Body of pancreas (tissue), 4 donors: ENCODE measurements at regions not wholly inside any gene's neighbourhood (a gene's known extent, or its start where the extent isn't known, plus 50 kb on each side); places are given as distances from the start of the nearest gene placed in this dataset.

Experiments used
- ATAC-seq: fragments of 150-250 bp; one replicate; pipeline ENCODE4 v1.9.1; 2016
- DNase-seq, 4 donors: peaks; one replicate each; pipeline ENCODE4 v3.0.0-alpha.2; 2019
- H3K27ac ChIP-seq, 4 donors: fragments of 200-600 bp; sonication (generic); 1 replicate in 3 of 4; 2 replicates in 1 of 4; pipeline versions ENCODE4 v1.5.1 to v1.6.1; 2016 to 2019; ENCODE audit warnings: mild to moderate bottlenecking in 1 of 4, mixed read lengths in 1 of 4, moderate library complexity in 1 of 4
- H3K27me3 ChIP-seq, 2 donors: fragments of 200-600 bp; sonication (generic); one replicate each; pipeline ENCODE4 v1.6.0; 2016; ENCODE audit warnings: mild to moderate bottlenecking in 1 of 2
- H3K36me3 ChIP-seq, 2 donors: fragments of 200-600 bp; sonication (generic); replicated peaks in 1 of 2; 2 replicates each; pipeline ENCODE4 v1.5.1; 2016; ENCODE audit warnings: low read depth in 2 of 2; ENCODE audit not compliant: insufficient read depth in 1 of 2
- H3K4me1 ChIP-seq: fragments of 200-600 bp; sonication (generic); one replicate; pipeline ENCODE4 v1.6.0; 2016
- H3K4me3 ChIP-seq, 2 donors: fragments of 200-600 bp; sonication (generic); 1 replicate in 1 of 2; 2 replicates in 1 of 2; pipeline ENCODE4 v1.5.1; 2016 to 2019
- H3K9me3 ChIP-seq, 3 donors: fragments of 200-600 bp; sonication (generic); 1 replicate in 2 of 3; 2 replicates in 1 of 3; pipeline ENCODE4 v1.5.1; 2016
- POLR2A ChIP-seq, 3 donors: fragments of 450-650 bp; IDR thresholded peaks; one replicate each; pipeline ENCODE4 v1.6.1; 2016; ENCODE audit warnings: antibody characterized with exemption in 3 of 3, mild to moderate bottlenecking in 2 of 3
- WGBS, 2 donors: methylation state at CpG; one replicate each; pipeline ENCODE4 v1.1.5; 2017; 5-methylcytosine and 5-hydroxymethylcytosine counted together
- intact Hi-C: fragments of 100-400 bp; cut with DNase I; formaldehyde crosslinking; loops from one replicate; pipeline ENCODE4 v1.15.1; 2023
- TF ChIP-seq, protein P1 (sequence below), 7 experiments: fragments of 450-650 bp in 4 of 7; fragments of 200-600 bp in 3 of 7; sonication (generic) in 3 of 7; IDR thresholded peaks; one replicate each; pipeline ENCODE4 v1.5.1; 2016 to 2019; ENCODE audit warnings: antibody characterized with exemption in 7 of 7

DNA sequence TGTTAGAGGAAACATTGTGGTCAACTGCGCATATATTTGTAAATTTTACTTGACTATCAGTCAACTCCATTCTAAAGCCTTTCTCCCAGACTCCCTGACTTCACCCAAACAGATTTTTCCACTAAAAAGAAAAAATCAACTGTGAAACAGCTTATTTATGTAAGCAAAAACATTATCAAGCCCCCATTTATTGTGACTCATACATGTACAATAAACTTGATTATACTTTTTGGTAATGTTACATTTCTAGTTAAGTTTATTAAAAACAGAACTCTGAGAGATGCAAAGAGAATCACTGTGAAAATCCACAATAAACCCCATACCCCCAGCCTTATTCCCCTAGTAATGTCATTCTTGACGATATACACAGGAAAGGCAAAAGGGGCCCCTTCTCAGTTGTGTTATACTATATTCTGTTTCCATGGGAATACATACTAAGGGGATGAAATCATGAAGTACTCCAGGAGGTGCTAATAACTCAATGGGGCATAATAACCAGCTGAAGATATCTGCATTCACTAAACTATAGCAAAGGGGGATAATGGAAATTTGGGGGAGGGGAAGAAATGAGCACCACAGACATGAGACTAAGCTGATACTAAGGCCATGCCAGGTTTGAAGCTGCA, 616.0 kb downstream of the ACTL7B start:
- DNase-seq (no peak), ATAC-seq (no peak)
- TF ChIP-seq POLR2A (IDR thresholded peaks at IDR 0.05): no peak
- TF ChIP-seq, protein P1, sequence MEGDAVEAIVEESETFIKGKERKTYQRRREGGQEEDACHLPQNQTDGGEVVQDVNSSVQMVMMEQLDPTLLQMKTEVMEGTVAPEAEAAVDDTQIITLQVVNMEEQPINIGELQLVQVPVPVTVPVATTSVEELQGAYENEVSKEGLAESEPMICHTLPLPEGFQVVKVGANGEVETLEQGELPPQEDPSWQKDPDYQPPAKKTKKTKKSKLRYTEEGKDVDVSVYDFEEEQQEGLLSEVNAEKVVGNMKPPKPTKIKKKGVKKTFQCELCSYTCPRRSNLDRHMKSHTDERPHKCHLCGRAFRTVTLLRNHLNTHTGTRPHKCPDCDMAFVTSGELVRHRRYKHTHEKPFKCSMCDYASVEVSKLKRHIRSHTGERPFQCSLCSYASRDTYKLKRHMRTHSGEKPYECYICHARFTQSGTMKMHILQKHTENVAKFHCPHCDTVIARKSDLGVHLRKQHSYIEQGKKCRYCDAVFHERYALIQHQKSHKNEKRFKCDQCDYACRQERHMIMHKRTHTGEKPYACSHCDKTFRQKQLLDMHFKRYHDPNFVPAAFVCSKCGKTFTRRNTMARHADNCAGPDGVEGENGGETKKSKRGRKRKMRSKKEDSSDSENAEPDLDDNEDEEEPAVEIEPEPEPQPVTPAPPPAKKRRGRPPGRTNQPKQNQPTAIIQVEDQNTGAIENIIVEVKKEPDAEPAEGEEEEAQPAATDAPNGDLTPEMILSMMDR (IDR thresholded peaks at IDR 0.05): no peak
- H3K27ac ChIP-seq: no peak overlapping the region
- H3K27me3 ChIP-seq: no peaks in the 10 kb centered on the region
- no peak overlapping the region for H3K4me3 ChIP-seq
- 83 to 88% methylated on average over 2 of the region's 2 CpGs for WGBS, 2 donors
- intact Hi-C loops: no loop called here
- H3K4me1 ChIP-seq: no peaks in the 10 kb centered on the region
- H3K36me3 ChIP-seq: no peaks in the 10 kb centered on the region
- H3K9me3 ChIP-seq: no peaks in the 10 kb centered on the region

DNA sequence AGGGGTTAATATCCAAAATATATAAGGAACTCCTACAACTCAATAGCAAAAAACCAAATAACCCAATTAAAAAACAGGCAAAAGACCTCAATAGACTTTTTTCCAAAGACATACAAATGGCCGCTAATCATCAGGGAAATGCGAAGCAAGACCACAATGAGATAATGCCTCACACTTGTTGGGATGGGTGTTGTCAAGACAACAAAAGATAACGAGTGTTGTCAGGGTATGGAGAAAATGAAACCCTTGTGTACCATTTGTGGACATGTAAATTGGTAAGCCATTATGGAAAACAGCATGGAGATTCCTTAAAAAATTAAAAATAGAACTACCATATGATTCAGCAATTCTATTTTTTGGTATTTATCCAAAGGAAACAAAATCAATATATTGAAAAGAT, 620.2 kb downstream of the ACTL7B start:
- intact Hi-C loops: no loop called here
- no peak for TF ChIP-seq POLR2A (IDR thresholded peaks at IDR 0.05)
- TF ChIP-seq, protein P1 (IDR thresholded peaks at IDR 0.05): no peak
- ATAC-seq: no peak
- no peaks in the 10 kb centered on the region for H3K4me1 ChIP-seq
- H3K36me3 ChIP-seq: no peaks in the 10 kb centered on the region
- no peak for DNase-seq
- no peak overlapping the region for H3K27ac ChIP-seq
- WGBS, 2 donors: 76 to 78% methylated on average over 3 of the region's 3 CpGs
- no peaks in the 10 kb centered on the region for H3K9me3 ChIP-seq
- H3K4me3 ChIP-seq: no peak overlapping the region
- H3K27me3 ChIP-seq: no peaks in the 10 kb centered on the region

DNA sequence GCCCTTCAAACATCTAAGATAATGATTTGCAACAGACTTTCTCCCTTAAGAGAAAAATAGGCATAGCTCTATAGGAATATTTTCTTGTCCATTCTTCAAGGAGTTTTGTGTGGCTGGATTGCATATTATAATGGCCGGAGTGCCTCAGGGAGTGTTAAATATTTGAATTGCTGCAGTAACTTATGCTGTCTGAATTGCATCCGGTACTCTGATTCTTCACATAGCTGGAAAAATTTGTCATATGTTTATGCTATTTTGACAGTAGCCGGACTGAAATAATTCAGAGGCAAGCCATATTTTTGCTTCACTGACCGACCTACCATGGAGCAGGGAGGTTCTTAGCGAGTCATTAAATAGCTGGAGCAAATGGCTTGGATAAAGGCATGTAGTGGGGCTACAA, 621.0 kb downstream of the ACTL7B start:
- 82 to 85% methylated on average over 5 of the region's 5 CpGs for WGBS, 2 donors
- Histone ChIP-seq H3K27me3 (no peaks in the 10 kb centered on the region), H3K9me3 (no peaks in the 10 kb centered on the region), H3K27ac (no peak overlapping the region), H3K4me3 (no peak overlapping the region), H3K36me3 (no peaks in the 10 kb centered on the region), H3K4me1 (no peaks in the 10 kb centered on the region)
- no peak for DNase-seq
- intact Hi-C loops: no loop called here
- no peak for ATAC-seq
- no peak for TF ChIP-seq POLR2A (IDR thresholded peaks at IDR 0.05)

DNA sequence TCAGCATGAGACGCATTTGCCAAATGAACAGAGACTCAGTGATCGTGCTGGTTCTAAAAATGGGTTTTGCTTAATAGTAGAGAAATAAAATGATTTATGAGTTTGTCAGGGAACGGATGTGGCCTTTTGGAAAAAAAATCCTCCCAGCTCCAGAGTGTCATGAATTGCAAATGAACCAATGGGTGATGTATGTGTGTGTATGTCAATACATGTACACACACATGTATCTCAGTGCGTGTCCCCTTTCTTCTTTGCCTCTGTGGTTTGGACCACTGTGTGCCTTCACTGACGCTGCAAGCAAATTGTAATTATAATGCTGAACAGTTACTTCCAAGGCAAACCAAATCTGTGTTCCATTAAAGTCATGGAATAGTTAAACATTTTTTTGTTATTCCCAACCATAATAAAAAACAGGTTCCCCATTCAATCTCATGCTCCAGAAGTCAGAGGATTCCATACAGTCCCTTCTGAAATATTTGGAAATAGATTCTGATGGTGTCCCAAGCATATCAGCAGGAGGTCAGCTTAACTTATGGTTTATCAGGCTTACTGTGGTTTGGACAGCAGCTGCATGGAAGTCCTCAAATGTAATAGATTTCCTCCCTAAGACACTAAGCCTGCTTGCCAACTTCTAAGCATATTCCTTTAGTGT, 630.5 kb downstream of the ACTL7B start:
- Histone ChIP-seq H3K9me3 (no peaks in the 10 kb centered on the region), H3K36me3 (no peaks in the 10 kb centered on the region), H3K4me3 (no peak overlapping the region), H3K27me3 (no peaks in the 10 kb centered on the region), H3K27ac (no peak overlapping the region), H3K4me1 (no peaks in the 10 kb centered on the region)
- intact Hi-C loops: no loop called here
- no peak for ATAC-seq
- no peak for TF ChIP-seq POLR2A (IDR thresholded peaks at IDR 0.05)
- TF ChIP-seq, protein P1 (IDR thresholded peaks at IDR 0.05): no peak
- DNase-seq: no peak
- 82 to 85% methylated on average over 5 of the region's 5 CpGs for WGBS, 2 donors

DNA sequence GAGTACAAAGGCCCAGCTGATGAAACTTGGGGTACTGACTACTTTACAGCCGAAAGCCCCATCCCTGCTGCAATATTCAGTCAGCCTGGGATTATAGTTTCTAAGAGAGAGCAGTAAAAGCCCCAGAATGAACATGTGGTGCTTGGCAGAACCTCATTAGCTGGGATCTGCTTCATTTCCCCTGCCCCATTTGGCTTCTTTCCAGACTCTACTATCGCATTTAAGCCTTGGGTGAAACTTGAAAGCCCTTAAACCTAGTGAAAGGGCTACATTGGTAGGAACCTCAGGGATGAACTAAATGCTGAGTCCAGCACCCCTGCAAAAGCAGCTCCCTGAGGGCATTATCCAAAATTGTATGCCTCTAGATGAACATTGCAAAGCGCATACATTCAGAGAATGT, 631.1 kb downstream of the ACTL7B start:
- TF ChIP-seq POLR2A (IDR thresholded peaks at IDR 0.05): no peak
- TF ChIP-seq, protein P1 (IDR thresholded peaks at IDR 0.05): no peak
- ATAC-seq (no peak), DNase-seq (no peak)
- Histone ChIP-seq H3K9me3 (no peaks in the 10 kb centered on the region), H3K4me1 (no peaks in the 10 kb centered on the region), H3K4me3 (no peak overlapping the region), H3K36me3 (no peaks in the 10 kb centered on the region), H3K27me3 (no peaks in the 10 kb centered on the region), H3K27ac (no peak overlapping the region)
- 68 to 76% methylated on average over 3 of the region's 3 CpGs for WGBS, 2 donors
- intact Hi-C loops: no loop called here
